HEK293T (cell line): ENCODE measurements at regions not wholly inside any gene's neighbourhood (a gene's known extent, or its start where the extent isn't known, plus 50 kb on each side); places are given as distances from the start of the nearest gene placed in this dataset.

Source experiments
- CTCF ChIA-PET: fragments of 350-600 bp; formaldehyde crosslinking; extraction: SDS; loops from one replicate; lab custom pipeline; 2021; ENCODE audit warnings: antibody characterized with exemption, inconsistent platforms; lab: Yijun Ruan, JAX
- POLR2A ChIA-PET: fragments of 350-600 bp; formaldehyde crosslinking; extraction: SDS; loops from one replicate; lab custom pipeline; 2020; ENCODE audit warnings: antibody characterized with exemption, inconsistent platforms; lab: Yijun Ruan, JAX
- DNase-seq: peaks from one replicate; pipeline ENCODE4 v3.0.0; 2012; ENCODE audit warnings: mixed read lengths; ENCODE audit errors: extremely low spot score
- ARNT ChIP-seq: fragments of 450-650 bp; IDR thresholded peaks from 2 replicates; pipeline ENCODE4 v1.6.1; 2017; ENCODE audit warnings: mild to moderate bottlenecking
- BHLHE40 ChIP-seq: fragments of 450-650 bp; IDR thresholded peaks from 2 replicates; pipeline ENCODE4 v1.6.1; 2016; ENCODE audit warnings: mild to moderate bottlenecking, moderate library complexity, borderline replicate concordance
- CTBP1 ChIP-seq: fragments of 450-650 bp; IDR thresholded peaks from 2 replicates; pipeline ENCODE4 v1.6.1; 2016; ENCODE audit warnings: borderline replicate concordance
- ELF4 ChIP-seq: fragments of 450-650 bp; IDR thresholded peaks from 2 replicates; pipeline ENCODE4 v1.6.1; 2017; ENCODE audit warnings: antibody characterized with exemption
- FOXA1 ChIP-seq: fragments of 450-650 bp; IDR thresholded peaks from 2 replicates; pipeline ENCODE4 v1.6.1; 2016; ENCODE audit warnings: mild to moderate bottlenecking
- FOXK2 ChIP-seq: fragments of 450-650 bp; IDR thresholded peaks from 2 replicates; pipeline ENCODE4 v1.6.1; 2016; ENCODE audit warnings: mild to moderate bottlenecking
- FOXM1 ChIP-seq: fragments of 450-650 bp; IDR thresholded peaks from 2 replicates; pipeline ENCODE4 v1.6.1; 2017; ENCODE audit warnings: mild to moderate bottlenecking, borderline replicate concordance
- HDGF ChIP-seq: fragments of 450-650 bp; IDR thresholded peaks from 2 replicates; pipeline ENCODE4 v1.6.1; 2017; ENCODE audit warnings: antibody characterized with exemption, borderline replicate concordance
- L3MBTL2 ChIP-seq: fragments of 450-650 bp; conservative IDR thresholded peaks from 2 replicates; pipeline ENCODE4 v1.6.1; 2016; ENCODE audit warnings: mild to moderate bottlenecking
- LEF1 ChIP-seq: fragments of 450-650 bp; IDR thresholded peaks from 2 replicates; pipeline ENCODE4 v1.6.1; 2017; ENCODE audit warnings: mild to moderate bottlenecking, borderline replicate concordance
- NFRKB ChIP-seq: fragments of 450-650 bp; IDR thresholded peaks from 2 replicates; pipeline ENCODE4 v1.6.1; 2016; ENCODE audit warnings: mild to moderate bottlenecking, moderate library complexity
- SP1 ChIP-seq: fragments of 450-650 bp; IDR thresholded peaks from 2 replicates; pipeline ENCODE4 v1.6.1; 2017
- SUZ12 ChIP-seq: fragments of 450-650 bp; IDR thresholded peaks from 2 replicates; pipeline ENCODE4 v1.6.1; 2016; ENCODE audit warnings: mild to moderate bottlenecking
- TARDBP ChIP-seq: fragments of 450-650 bp; IDR thresholded peaks from 2 replicates; pipeline ENCODE4 v1.6.1; 2016
- ZNF384 ChIP-seq: fragments of 450-650 bp; IDR thresholded peaks from 2 replicates; pipeline ENCODE4 v1.6.1; 2016
- TF ChIP-seq, protein P1 (sequence below): fragments of 450-650 bp; IDR thresholded peaks from 2 replicates; pipeline ENCODE4 v1.6.1; 2016

DNA sequence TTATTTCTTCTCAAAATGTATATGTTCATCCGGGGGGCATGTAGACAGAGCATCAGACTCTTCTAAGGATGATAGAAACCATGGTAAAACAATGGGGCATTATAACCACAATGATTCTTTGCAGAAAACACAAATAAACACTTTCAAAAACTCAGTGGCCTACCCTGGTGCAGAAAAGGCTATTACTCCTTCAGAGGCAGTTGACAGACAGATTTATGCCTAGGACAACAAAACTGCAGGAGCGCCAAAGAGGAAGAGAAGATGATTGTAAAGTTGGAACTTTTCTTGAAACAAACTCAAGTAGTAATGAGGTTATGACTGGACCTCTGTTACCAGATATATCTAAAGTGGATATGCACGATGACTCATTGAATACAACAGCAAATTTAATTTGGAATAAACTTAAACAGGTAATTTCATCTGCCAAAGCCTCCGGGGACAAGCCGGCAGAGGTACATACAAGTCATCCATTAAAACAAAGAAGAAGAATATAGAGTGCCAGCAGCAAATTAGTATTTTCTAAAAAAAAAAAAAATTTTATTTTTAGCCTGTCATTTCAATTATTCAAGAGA, 1068.4 kb upstream of the INTU start:
- TF ChIP-seq BHLHE40 = no peak
- TF ChIP-seq, protein P1, sequence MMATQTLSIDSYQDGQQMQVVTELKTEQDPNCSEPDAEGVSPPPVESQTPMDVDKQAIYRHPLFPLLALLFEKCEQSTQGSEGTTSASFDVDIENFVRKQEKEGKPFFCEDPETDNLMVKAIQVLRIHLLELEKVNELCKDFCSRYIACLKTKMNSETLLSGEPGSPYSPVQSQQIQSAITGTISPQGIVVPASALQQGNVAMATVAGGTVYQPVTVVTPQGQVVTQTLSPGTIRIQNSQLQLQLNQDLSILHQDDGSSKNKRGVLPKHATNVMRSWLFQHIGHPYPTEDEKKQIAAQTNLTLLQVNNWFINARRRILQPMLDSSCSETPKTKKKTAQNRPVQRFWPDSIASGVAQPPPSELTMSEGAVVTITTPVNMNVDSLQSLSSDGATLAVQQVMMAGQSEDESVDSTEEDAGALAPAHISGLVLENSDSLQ = peak; percentile 96
- peak; percentile 21 for DNase-seq
- POLR2A ChIA-PET = no interaction called here
- CTCF ChIA-PET = no interaction called here

DNA sequence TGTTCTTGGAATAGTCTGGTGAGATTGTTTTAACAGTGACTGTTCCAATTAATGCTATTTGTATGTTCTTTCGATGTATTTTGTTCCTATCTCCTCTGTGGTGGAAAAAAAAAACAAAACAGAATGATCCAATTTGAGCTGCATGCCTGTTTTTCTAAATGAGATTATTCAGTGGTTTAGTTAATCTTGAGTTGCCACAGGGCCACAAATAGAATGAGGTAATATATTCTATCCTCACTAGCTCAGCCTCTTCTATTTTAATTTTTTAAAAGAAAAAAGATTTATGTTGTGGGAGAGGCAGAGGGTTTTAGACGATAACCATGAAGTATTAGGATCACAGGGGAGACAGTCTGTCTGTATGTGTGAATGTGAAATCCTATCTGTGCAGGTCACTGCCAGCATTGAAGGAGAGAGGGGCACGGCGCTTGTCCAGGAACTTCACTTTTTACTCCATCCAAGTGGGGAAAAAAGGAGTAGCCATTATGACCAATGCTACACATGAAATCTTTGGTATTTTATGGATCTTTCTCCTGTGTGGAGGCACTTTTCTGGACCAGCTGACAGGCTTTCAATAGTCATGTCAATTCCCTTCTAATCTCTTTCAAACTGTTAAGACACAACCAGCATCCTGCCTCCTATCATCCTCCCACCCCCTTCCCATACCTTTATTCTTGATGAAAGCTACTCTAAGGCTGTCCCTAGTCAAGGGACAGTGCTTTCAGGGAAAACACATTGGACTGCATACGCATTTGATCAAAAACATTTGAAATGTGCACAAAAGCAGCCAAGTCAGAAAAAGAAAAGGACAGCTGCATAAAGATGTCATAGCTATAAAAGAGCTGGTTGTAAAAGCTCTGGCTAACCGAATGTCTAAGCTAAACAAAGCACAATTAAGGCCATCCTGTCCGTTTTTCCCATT, 1063.8 kb upstream of the INTU start:
- POLR2A ChIA-PET = no interaction called here
- TF ChIP-seq FOXK2 = no peak
- TF ChIP-seq NFRKB = no peak
- no peak for TF ChIP-seq SUZ12
- no peak for TF ChIP-seq BHLHE40
- TF ChIP-seq LEF1 = no peak
- no peak for TF ChIP-seq SP1
- TF ChIP-seq ELF4 = no peak
- CTCF ChIA-PET = interaction anchor here (0.8 kb wide), 1 partner anchor 25 kb away, joined by 3 read pairs; no protein-coding TSS in a partner anchor
- DNase-seq = no peak

DNA sequence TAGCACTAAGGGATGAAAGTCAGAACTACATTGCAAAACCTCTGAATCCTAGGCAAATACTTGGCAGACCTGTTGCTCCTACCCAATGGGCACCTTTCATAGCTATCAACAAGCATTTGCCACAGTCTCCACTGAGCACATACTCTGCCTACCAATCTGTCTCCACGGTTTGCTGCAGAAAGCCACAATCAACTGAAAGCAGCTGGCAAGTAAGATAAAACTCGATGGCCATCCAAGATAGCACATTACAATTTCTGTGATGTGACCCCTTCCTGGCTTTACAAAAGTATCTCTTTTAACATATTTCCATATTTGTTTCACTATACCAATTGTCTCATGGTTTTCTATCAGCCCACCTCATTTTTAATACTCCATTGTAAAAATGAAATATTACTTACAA, 1060.5 kb upstream of the INTU start:
- TF ChIP-seq BHLHE40 = no peak
- TF ChIP-seq TARDBP = no peak
- no peak for TF ChIP-seq FOXK2
- TF ChIP-seq FOXM1 = no peak
- no peak for TF ChIP-seq ELF4
- TF ChIP-seq SP1 = no peak
- TF ChIP-seq, protein P1 = no peak
- no peak for TF ChIP-seq LEF1
- TF ChIP-seq HDGF = no peak
- no peak for TF ChIP-seq SUZ12
- no peak for TF ChIP-seq ZNF384
- no peak for TF ChIP-seq L3MBTL2
- no peak for TF ChIP-seq ARNT
- TF ChIP-seq NFRKB = no peak
- TF ChIP-seq FOXA1 = no peak
- TF ChIP-seq CTBP1 = no peak
- POLR2A ChIA-PET = no interaction called here
- no peak for DNase-seq
- CTCF ChIA-PET = no interaction called here

DNA sequence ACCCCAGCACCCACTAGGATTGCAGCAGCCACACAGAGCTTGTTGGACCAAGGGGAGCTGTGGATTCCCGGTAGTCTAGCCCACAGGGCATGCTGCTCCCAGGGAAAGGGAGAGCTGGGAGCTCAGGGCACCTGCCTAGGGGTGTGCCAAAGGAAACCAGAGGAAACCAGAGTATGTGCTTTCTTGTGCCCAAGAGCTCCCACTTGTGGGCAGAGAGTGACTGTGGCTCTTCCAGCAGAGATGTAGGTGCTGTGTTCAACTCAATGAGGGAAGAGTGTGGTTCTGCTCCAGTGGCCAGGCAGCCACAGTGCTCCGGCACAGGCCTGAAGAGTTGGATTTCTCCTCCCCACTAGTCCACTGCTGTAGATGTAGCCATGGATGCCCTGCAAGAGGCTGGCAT, 1050.0 kb upstream of the INTU start:
- DNase-seq = peak; percentile 34
- no peak for TF ChIP-seq BHLHE40
- no peak for TF ChIP-seq ELF4
- no peak for TF ChIP-seq ZNF384
- TF ChIP-seq LEF1 = no peak
- TF ChIP-seq CTBP1 = no peak
- TF ChIP-seq, protein P1 = no peak
- no peak for TF ChIP-seq SP1
- TF ChIP-seq SUZ12 = no peak
- no peak for TF ChIP-seq FOXK2
- no peak for TF ChIP-seq NFRKB
- no peak for TF ChIP-seq L3MBTL2
- no peak for TF ChIP-seq ARNT
- no peak for TF ChIP-seq FOXA1
- ChIA-PET CTCF (interaction anchor here (0.5 kb wide), 1 partner anchor 223 kb away, joined by 4 read pairs; no protein-coding TSS in a partner anchor), POLR2A (no interaction called here)

DNA sequence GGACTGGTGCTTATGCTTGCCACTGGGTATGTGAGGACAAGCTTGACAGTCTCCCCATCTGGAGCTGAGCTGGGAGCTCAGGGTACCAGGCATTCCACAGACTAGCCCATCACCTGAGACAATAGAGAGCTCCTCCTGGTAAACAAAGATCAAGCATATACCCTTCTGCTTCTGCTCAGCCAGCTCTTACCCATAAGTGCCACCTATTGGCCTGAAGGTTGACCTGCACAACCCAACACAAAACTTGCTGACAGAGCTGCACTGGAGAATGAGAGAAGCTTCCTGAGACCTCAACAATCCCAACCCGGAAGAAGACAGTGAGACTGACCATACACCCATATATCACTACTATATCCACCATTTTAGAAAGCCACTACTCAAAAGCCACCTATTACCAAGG, 1049.2 kb upstream of the INTU start:
- POLR2A ChIA-PET = no interaction called here
- CTCF ChIA-PET = interaction anchor here (0.5 to 0.7 kb wide), 2 partner anchors 224 to 359 kb away, joined by 3 to 4 read pairs; no protein-coding TSS in a partner anchor
- TF ChIP-seq ELF4 (0 out of 2 replicates have a peak, but pooled peaks have one; percentile 8), TARDBP (no peak)
- DNase-seq = peak; percentile 28

DNA sequence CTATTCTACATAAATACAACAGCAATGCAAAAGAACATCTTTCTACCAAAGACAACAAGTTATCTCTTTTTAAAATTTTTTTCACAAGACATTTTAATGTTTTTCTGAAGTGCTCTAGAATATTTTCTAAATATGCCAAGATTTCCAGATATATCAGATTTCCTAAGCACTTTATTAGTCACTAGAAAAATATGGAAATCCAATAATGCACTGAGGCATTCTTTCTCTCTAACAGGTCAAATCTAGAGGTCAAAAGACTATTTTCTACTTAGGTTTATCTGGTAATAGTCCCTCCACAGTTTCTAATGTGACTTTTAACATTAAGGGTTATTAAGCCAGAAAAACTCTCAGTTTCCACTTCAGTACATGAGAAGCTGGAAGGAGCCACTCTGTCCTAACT, 1041.2 kb upstream of the INTU start:
- POLR2A ChIA-PET = no interaction called here
- CTCF ChIA-PET = interaction anchor here (0.8 kb wide), 1 partner anchor 794 kb away, joined by 3 read pairs; no protein-coding TSS in a partner anchor

More for the DNA sequence above, 1041.2 kb upstream of the INTU start:
- TF ChIP-seq LEF1 = no peak
- no peak for TF ChIP-seq ELF4
- no peak for TF ChIP-seq ZNF384
- TF ChIP-seq BHLHE40 = no peak
- TF ChIP-seq FOXA1 = no peak
- no peak for TF ChIP-seq SP1
- TF ChIP-seq ARNT = no peak
- no peak for TF ChIP-seq TARDBP
- TF ChIP-seq, protein P1 = no peak
- no peak for TF ChIP-seq FOXK2
- no peak for TF ChIP-seq SUZ12
- TF ChIP-seq CTBP1 = no peak
- TF ChIP-seq NFRKB = no peak
- TF ChIP-seq L3MBTL2 = no peak
- DNase-seq = no peak
